Natural killer cell (primary cell): ENCODE measurements at regions not wholly inside any gene's neighbourhood (a gene's known extent, or its start where the extent isn't known, plus 50 kb on each side); places are given as distances from the start of the nearest gene placed in this dataset.

Source experiments
- ATAC-seq, 3 donors: fragments of 150-1000 bp in 2 of 3; fragments of 200-7000 bp in 1 of 3; cut with Tn5 transposase; 1 replicate in 1 of 3; 2 replicates in 2 of 3; pipeline ENCODE4 v1.10.0; 2021; ENCODE audit warnings: mild to moderate bottlenecking in 2 of 3, moderate library complexity in 2 of 3
- DNase-seq, 2 donors: peaks; one replicate each; pipeline versions ENCODE4 v3.0.0 to v3.0.0-alpha.2; 2013 to 2021; ENCODE audit warnings: mixed read lengths in 1 of 2
- H3K27ac ChIP-seq: one replicate; pipeline ENCODE4 v1.5.1; 2013; ENCODE audit warnings: mild to moderate bottlenecking, low read length
- H3K27me3 ChIP-seq: one replicate; pipeline ENCODE4 v1.6.1; 2013; ENCODE audit warnings: low read length; ENCODE audit not compliant: control insufficient read depth, insufficient read depth
- H3K36me3 ChIP-seq: one replicate; pipeline ENCODE4 v1.6.1; 2013; ENCODE audit warnings: low read length; ENCODE audit not compliant: control insufficient read depth, insufficient read depth
- H3K4me1 ChIP-seq: one replicate; pipeline ENCODE4 v1.6.1; 2013; ENCODE audit warnings: low read length; ENCODE audit not compliant: control insufficient read depth, insufficient read depth
- H3K4me3 ChIP-seq: one replicate; pipeline ENCODE4 v1.5.1; 2013; ENCODE audit warnings: low read length
- H3K9me3 ChIP-seq: one replicate; pipeline ENCODE4 v1.6.1; 2013; ENCODE audit warnings: low read length; ENCODE audit not compliant: control insufficient read depth, insufficient read depth
- H3K27ac Mint-ChIP-seq, 2 donors: one replicate each; pipeline ENCODE4 v1.8.0; 2022; ENCODE audit warnings: mild to moderate bottlenecking in 2 of 2, mixed read lengths in 2 of 2, moderate library complexity in 1 of 2
- H3K27me3 Mint-ChIP-seq, 2 donors: one replicate each; pipeline ENCODE4 v1.8.0; 2022; ENCODE audit warnings: low read depth in 2 of 2, mixed read lengths in 2 of 2
- H3K36me3 Mint-ChIP-seq: one replicate; pipeline ENCODE4 v1.8.0; 2022; ENCODE audit warnings: mixed read lengths
- H3K4me1 Mint-ChIP-seq, 2 donors: one replicate each; pipeline ENCODE4 v1.8.0; 2022; ENCODE audit warnings: mixed read lengths in 2 of 2
- H3K4me3 Mint-ChIP-seq: one replicate; pipeline ENCODE4 v1.8.0; 2022; ENCODE audit warnings: mild to moderate bottlenecking, moderate library complexity, mixed read lengths
- H3K9me3 Mint-ChIP-seq, 2 donors: one replicate each; pipeline ENCODE4 v1.8.0; 2022; ENCODE audit warnings: mixed read lengths in 2 of 2
- WGBS: methylation state at CpG from one replicate; pipeline ENCODE4 v1.1.7; 2013; ENCODE audit warnings: missing lambda C conversion rate; ENCODE audit not compliant: insufficient coverage; 5-methylcytosine and 5-hydroxymethylcytosine counted together
- intact Hi-C: fragments of 100-400 bp; cut with micrococcal nuclease; formaldehyde crosslinking; loops from one replicate; pipeline ENCODE4 v1.14.2; 2022
- TF ChIP-seq, protein P1 (sequence below): fragments of 200-600 bp; IDR thresholded peaks from one replicate; pipeline ENCODE4 v1.8.0; 2022; ENCODE audit warnings: antibody characterized with exemption

DNA sequence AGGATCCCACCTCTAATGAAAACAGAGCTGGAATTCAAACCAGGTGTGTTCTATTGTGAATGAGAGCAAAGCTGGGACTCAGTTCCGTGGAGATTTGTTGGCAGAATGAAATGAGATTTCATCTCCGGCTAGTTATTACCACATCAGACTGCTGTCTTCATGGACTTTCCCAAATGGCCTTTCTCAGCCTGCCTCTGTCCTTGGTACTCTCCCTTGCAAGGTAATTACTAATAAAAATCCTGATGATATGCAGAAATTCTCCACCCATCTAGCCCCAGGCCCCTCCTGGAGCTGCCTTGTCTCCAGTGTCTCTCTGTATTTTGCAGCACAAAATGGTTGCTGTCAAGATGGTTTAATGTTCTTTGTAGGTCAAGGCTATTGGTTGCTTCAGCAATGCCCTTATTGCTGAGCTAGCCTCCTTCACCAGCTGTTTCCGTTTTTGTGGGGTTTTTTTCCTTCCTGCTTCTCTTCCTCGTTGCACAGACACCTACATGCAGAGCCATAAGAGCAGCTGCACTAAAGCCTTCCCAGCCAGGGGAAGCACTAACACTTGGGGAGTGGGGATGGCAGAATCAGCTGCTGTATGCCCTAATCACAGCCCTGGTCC lies 185.0 kb upstream of the GHITM start:
- Histone ChIP-seq H3K4me1 (peaks cover 19% of the 10 kb centered on the region), H3K4me3 (no peak overlapping the region), H3K27me3 (no peaks in the 10 kb centered on the region), H3K27ac (no peak overlapping the region), H3K9me3 (no peaks in the 10 kb centered on the region), H3K36me3 (no peaks in the 10 kb centered on the region)
- no peak for ATAC-seq
- DNase-seq, result no peak
- TF ChIP-seq, protein P1, sequence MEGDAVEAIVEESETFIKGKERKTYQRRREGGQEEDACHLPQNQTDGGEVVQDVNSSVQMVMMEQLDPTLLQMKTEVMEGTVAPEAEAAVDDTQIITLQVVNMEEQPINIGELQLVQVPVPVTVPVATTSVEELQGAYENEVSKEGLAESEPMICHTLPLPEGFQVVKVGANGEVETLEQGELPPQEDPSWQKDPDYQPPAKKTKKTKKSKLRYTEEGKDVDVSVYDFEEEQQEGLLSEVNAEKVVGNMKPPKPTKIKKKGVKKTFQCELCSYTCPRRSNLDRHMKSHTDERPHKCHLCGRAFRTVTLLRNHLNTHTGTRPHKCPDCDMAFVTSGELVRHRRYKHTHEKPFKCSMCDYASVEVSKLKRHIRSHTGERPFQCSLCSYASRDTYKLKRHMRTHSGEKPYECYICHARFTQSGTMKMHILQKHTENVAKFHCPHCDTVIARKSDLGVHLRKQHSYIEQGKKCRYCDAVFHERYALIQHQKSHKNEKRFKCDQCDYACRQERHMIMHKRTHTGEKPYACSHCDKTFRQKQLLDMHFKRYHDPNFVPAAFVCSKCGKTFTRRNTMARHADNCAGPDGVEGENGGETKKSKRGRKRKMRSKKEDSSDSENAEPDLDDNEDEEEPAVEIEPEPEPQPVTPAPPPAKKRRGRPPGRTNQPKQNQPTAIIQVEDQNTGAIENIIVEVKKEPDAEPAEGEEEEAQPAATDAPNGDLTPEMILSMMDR, result no peak
- H3K36me3 Mint-ChIP-seq, result no peaks in the 10 kb centered on the region
- H3K4me1 Mint-ChIP-seq, result peaks cover 14 to 17% of the 10 kb centered on the region in 2 donors
- H3K4me3 Mint-ChIP-seq, result no peak overlapping the region
- H3K9me3 Mint-ChIP-seq, result no peaks in the 10 kb centered on the region
- no peak overlapping the region for H3K27ac Mint-ChIP-seq
- intact Hi-C loops, result no loop called here
- H3K27me3 Mint-ChIP-seq, result peaks cover 0 to 10% of the 10 kb centered on the region in 2 donors
- WGBS, result 59% methylated on average over 3 of the region's 4 CpGs

DNA sequence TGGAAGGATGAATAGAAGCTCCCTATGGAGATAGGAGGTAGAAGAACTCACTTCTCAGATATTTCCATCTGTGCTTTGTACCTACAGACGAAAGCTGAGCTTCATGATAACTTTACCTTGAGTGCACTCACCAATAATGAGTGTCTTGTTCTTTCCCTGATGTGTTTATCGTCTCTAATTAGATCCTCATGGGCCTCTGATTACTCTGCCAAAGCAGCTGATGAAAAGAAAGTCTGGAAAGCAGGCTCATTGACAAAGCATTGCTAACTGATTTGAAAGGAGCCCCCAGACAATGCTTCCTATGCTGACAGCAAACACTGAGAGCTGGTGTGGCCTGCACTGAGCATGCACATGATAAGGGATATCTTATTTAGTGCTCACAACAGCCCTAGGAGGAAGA lies 183.9 kb upstream of the GHITM start:
- no peak overlapping the region for H3K27ac ChIP-seq
- Mint-ChIP-seq H3K9me3 (no peaks in the 10 kb centered on the region), H3K27ac (no peak overlapping the region), H3K36me3 (no peaks in the 10 kb centered on the region), H3K27me3 (peaks cover 0 to 10% of the 10 kb centered on the region in 2 donors), H3K4me1 (peaks cover 21 to 24% of the 10 kb centered on the region in 2 donors), H3K4me3 (no peak overlapping the region)
- intact Hi-C loops, result no loop called here
- no peaks in the 10 kb centered on the region for H3K9me3 ChIP-seq
- ATAC-seq (no peak), DNase-seq (no peak)
- peaks cover 25% of the 10 kb centered on the region for H3K4me1 ChIP-seq
- TF ChIP-seq, protein P1, result no peak
- no peaks in the 10 kb centered on the region for H3K27me3 ChIP-seq
- no peaks in the 10 kb centered on the region for H3K36me3 ChIP-seq
- 84% methylated on average over 2 of the region's 2 CpGs for WGBS
- H3K4me3 ChIP-seq, result no peak overlapping the region

DNA sequence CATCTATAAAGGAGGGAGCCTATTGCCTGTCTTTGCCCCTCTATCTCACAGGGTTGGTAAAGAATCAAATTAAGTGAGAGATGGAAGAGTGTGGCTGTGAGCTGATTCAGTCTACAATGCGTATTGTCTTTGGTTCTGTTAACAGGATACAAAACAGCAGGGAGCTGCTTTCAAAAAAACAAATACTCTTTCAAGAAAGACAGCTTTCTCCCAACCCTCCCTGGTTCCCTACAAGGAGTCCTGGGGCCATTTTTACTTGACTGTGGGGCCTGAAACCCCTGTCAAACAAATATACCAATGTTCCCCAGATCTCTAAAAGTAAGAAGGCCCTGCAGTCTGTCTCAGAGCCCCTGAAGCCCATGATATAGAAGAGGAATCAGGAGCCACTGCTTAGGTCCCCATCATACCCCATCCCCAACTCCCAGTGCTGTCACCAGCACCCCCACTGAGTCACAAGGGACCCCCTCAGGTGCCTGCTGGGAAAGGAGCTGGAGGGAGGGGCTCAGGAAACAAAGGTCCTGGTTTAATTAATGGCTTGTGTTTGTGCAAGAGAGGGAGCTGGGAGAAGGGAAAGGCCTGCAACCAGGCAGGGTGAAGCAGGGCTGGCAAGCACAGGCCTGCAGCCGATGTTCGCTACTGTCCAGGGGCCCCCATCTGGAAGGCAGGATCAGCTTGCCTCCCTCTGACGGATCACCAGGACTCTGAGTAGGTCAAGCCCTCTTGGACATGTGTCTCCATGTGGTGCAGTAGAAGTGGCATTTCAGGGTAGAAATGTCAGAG lies 182.0 kb upstream of the GHITM start:
- H3K36me3 Mint-ChIP-seq, result no peaks in the 10 kb centered on the region
- peaks cover 25% of the 10 kb centered on the region for H3K4me1 ChIP-seq
- intact Hi-C loops, result no loop called here
- WGBS, result 87% methylated on average over 4 of the region's 4 CpGs
- TF ChIP-seq, protein P1, result no peak
- no peaks in the 10 kb centered on the region for H3K36me3 ChIP-seq
- no peak overlapping the region for H3K4me3 Mint-ChIP-seq
- H3K27ac Mint-ChIP-seq, result no peak overlapping the region
- H3K4me3 ChIP-seq, result no peak overlapping the region
- peaks cover 0 to 10% of the 10 kb centered on the region in 2 donors for H3K27me3 Mint-ChIP-seq
- no peaks in the 10 kb centered on the region for H3K9me3 ChIP-seq
- H3K27me3 ChIP-seq, result no peaks in the 10 kb centered on the region
- peaks cover 21 to 27% of the 10 kb centered on the region in 2 donors for H3K4me1 Mint-ChIP-seq
- ATAC-seq, result no peak
- no peak overlapping the region for H3K27ac ChIP-seq
- no peaks in the 10 kb centered on the region for H3K9me3 Mint-ChIP-seq
- no peak for DNase-seq
